Kidney (tissue), 13 donors: ENCODE measurements at regions not wholly inside any gene's neighbourhood (a gene's known extent, or its start where the extent isn't known, plus 50 kb on each side); places are given as distances from the start of the nearest gene placed in this dataset.

ENCODE experiments used
- DNase-seq, 5 donors: peaks; one replicate each; pipeline ENCODE4 v3.0.0-alpha.2; 2013 to 2020
- FAIRE-seq: peaks from 2 replicates; lab custom pipeline; 2012; peaks lifted over from hg19 to GRCh38; lab: Jason Lieb, UNC
- H3K27ac ChIP-seq, 2 donors: one replicate each; pipeline ENCODE4 v1.7.0; 2013; ENCODE audit warnings: low read depth in 2 of 2, low read length in 2 of 2, inconsistent platforms in 1 of 2
- H3K27me3 ChIP-seq: one replicate; pipeline ENCODE4 v1.7.1; 2013; ENCODE audit warnings: low read length, inconsistent platforms; ENCODE audit not compliant: control insufficient read depth, insufficient read depth
- H3K36me3 ChIP-seq, 3 donors: one replicate each; pipeline versions ENCODE4 v1.7.0 to v1.7.1; 2013; ENCODE audit warnings: low read length in 3 of 3, control low read depth in 1 of 3, inconsistent platforms in 1 of 3; ENCODE audit not compliant: insufficient read depth in 3 of 3, control insufficient read depth in 2 of 3
- H3K4me1 ChIP-seq, 3 donors: one replicate each; pipeline versions ENCODE4 v1.7.0 to v1.7.1; 2013; ENCODE audit warnings: low read length in 3 of 3, inconsistent platforms in 1 of 3, low read depth in 1 of 3; ENCODE audit not compliant: control insufficient read depth in 2 of 3, insufficient read depth in 2 of 3
- H3K4me3 ChIP-seq, 3 donors: one replicate each; pipeline versions ENCODE4 v1.7.0 to v1.8.1; 2013; ENCODE audit warnings: low read length in 3 of 3, control low read depth in 1 of 3, inconsistent platforms in 1 of 3
- H3K9ac ChIP-seq, 3 donors: one replicate each; pipeline versions ENCODE4 v1.7.0 to v1.7.1; 2013; ENCODE audit warnings: low read length in 3 of 3, control low read depth in 1 of 3, inconsistent platforms in 1 of 3
- H3K9me3 ChIP-seq, 3 donors: one replicate each; pipeline versions ENCODE4 v1.7.0 to v1.7.1; 2013; ENCODE audit warnings: low read length in 3 of 3, control low read depth in 1 of 3, inconsistent platforms in 1 of 3; ENCODE audit not compliant: control insufficient read depth in 2 of 3, insufficient read depth in 1 of 3
- intact Hi-C: fragments of 100-400 bp; cut with DNase I; formaldehyde crosslinking; loops from one replicate; pipeline ENCODE4 v1.11.1; 2022
- TF ChIP-seq, protein P1 (sequence below): IDR thresholded peaks from 3 replicates; pipeline ENCODE4 v1.5.1; 2012; ENCODE audit warnings: mild to moderate bottlenecking, moderate library complexity, borderline replicate concordance; ENCODE audit not compliant: insufficient read depth; ENCODE audit errors: extremely low read depth
- donor health status: control.
- donor health status: control.
- donor health status: control.
- donor health status: control.
- donor health status: control.
- donor health status: DM: yes; HTN: yes; CAD: no.
- donor health status: Normal renal cell carcinoma (clear cell type).

DNA sequence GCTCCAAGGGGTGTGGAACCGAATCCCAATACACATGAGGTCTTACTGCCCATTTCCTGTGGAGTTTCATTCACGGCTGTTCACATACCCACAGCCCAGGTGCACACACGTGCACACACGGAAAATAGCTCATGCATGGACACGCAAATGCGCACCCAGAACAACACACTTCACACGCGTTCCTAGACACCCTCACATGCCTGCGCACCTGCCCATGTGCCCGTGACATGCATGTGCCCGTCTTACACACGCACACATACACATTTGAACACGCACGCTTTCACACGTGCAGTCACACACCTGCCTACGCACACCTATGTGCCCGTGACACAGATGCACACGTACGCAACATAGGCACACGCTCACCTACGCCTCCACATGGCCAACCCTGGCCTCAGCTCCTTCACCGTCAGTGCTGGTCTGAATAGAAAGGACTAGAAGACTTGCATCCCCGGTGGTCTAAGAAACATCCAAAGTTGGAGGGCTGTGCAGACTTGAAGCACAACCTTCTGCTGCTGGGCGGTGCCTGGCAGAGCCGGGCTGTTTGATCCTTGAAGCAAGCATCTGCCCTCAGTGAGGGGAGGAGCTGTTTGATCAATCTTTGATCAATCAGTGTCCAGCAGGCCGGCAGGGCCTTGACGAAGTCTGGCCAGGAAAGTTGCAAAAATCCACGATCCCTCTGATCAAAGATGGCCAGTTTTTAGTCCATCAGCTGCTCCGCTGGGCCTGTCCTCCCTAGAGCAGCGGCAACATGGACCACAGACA lies 164.7 kb downstream of the OLFM1 start:
- Histone ChIP-seq H3K9ac (no peak overlapping the region), H3K4me3 (no peak overlapping the region), H3K27me3 (peaks cover 2% of the 10 kb centered on the region), H3K4me1 (no peaks in the 10 kb centered on the region), H3K27ac (no peak overlapping the region), H3K9me3 (no peaks in the 10 kb centered on the region), H3K36me3 (no peaks in the 10 kb centered on the region)
- DNase-seq (peak in 1 of 5 donors; percentile 48), FAIRE-seq (no peak)
- TF ChIP-seq, protein P1, sequence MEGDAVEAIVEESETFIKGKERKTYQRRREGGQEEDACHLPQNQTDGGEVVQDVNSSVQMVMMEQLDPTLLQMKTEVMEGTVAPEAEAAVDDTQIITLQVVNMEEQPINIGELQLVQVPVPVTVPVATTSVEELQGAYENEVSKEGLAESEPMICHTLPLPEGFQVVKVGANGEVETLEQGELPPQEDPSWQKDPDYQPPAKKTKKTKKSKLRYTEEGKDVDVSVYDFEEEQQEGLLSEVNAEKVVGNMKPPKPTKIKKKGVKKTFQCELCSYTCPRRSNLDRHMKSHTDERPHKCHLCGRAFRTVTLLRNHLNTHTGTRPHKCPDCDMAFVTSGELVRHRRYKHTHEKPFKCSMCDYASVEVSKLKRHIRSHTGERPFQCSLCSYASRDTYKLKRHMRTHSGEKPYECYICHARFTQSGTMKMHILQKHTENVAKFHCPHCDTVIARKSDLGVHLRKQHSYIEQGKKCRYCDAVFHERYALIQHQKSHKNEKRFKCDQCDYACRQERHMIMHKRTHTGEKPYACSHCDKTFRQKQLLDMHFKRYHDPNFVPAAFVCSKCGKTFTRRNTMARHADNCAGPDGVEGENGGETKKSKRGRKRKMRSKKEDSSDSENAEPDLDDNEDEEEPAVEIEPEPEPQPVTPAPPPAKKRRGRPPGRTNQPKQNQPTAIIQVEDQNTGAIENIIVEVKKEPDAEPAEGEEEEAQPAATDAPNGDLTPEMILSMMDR: no peak
- intact Hi-C loops: no loop called here

GRCh38 chr9:135252980-135253304 lies 165.5 kb downstream of the OLFM1 start:
- TF ChIP-seq, protein P1: no peak

GRCh38 chr9:135253305-135254004 lies 166.0 kb downstream of the OLFM1 start:
- FAIRE-seq (no peak), DNase-seq (peak in 2 of 5 donors; percentile 18 to 61)
- TF ChIP-seq, protein P1: no peak
- no peak overlapping the region for H3K9ac ChIP-seq
- H3K4me1 ChIP-seq: no peaks in the 10 kb centered on the region
- H3K4me3 ChIP-seq: no peak overlapping the region
- no peaks in the 10 kb centered on the region for H3K36me3 ChIP-seq
- peaks cover 2% of the 10 kb centered on the region for H3K27me3 ChIP-seq
- H3K9me3 ChIP-seq: no peaks in the 10 kb centered on the region
- no peak overlapping the region for H3K27ac ChIP-seq
- intact Hi-C loops: no loop called here

More at GRCh38 chr9:135252980-135253304, 165.5 kb downstream of the OLFM1 start:
- no peak overlapping the region for H3K9ac ChIP-seq
- H3K9me3 ChIP-seq: no peaks in the 10 kb centered on the region
- no peaks in the 10 kb centered on the region for H3K4me1 ChIP-seq
- H3K36me3 ChIP-seq: no peaks in the 10 kb centered on the region
- H3K4me3 ChIP-seq: no peak overlapping the region
- FAIRE-seq (no peak), DNase-seq (peak in 1 of 5 donors; percentile 49)
- H3K27me3 ChIP-seq: peaks cover 2% of the 10 kb centered on the region
- no peak overlapping the region for H3K27ac ChIP-seq
- intact Hi-C loops: no loop called here
